ENCODE measurements at regions not wholly inside any gene's neighbourhood (a gene's known extent, or its start where the extent isn't known, plus 50 kb on each side); places are given as distances from the start of the nearest gene placed in this dataset.
A peak's percentile ranks its signal among the peaks of the same experiment; 100 is the strongest.

GRCh38 chr2:43081131-43081765, 145.2 kb downstream of the ZFP36L2 start:
- no peak overlapping the region for H3K27ac ChIP-seq
- H4K20me1 ChIP-seq (ENCODE audit: insufficient read depth): no peaks in the 10 kb centered on the region
- DNase-seq: no peak
- H3K9ac ChIP-seq: no peak overlapping the region
- H2AFZ ChIP-seq: no peak overlapping the region
- H3K4me1 ChIP-seq (ENCODE audit: insufficient read depth): peaks cover 68% of the 10 kb centered on the region
- no peaks in the 10 kb centered on the region for H3K9me3 ChIP-seq (ENCODE audit: low read depth)
- in situ Hi-C loops (cut with MboI): no loop called here
- H3K79me2 ChIP-seq (ENCODE audit: insufficient read depth): no peaks in the 10 kb centered on the region
- no peaks in the 10 kb centered on the region for H3K36me3 ChIP-seq (ENCODE audit: low read depth)
- peaks cover 46% of the 10 kb centered on the region for H3F3A ChIP-seq (ENCODE audit: insufficient read depth)
- H3K27me3 ChIP-seq (replicated peaks; ENCODE audit: insufficient read depth): no peaks in the 10 kb centered on the region
- TF ChIP-seq EZH2 (IDR thresholded peaks at IDR 0.05; ENCODE audit: insufficient read depth, poor library complexity, severe bottlenecking): no peak
- TF ChIP-seq EZH2phosphoT487 (IDR thresholded peaks at IDR 0.05; ENCODE audit: insufficient read depth, low read depth): no peak
- H3K9me2 ChIP-seq (ENCODE audit: insufficient read depth): no peaks in the 10 kb centered on the region
- 92 to 100% methylated on average over 4 to 5 of the region's 5 CpGs for WGBS, 2 experiments (ENCODE audit: low coverage in 1 of 2, low lambda C conversion rate in 2 of 2, missing lambda C conversion rate in 2 of 2)
- no peak overlapping the region for H3K4me3 ChIP-seq
- no peak overlapping the region for H3K4me2 ChIP-seq (ENCODE audit: unreplicated experiment)

- 66% methylated on average over 11 of the region's 11 CpGs for WGBS, 2 experiments (ENCODE audit: low coverage in 1 of 2, low lambda C conversion rate in 2 of 2, missing lambda C conversion rate in 2 of 2)
- no peaks in the 10 kb centered on the region for H3K27me3 ChIP-seq (replicated peaks; ENCODE audit: insufficient read depth)
- H4K20me1 ChIP-seq (ENCODE audit: insufficient read depth): no peaks in the 10 kb centered on the region
- H3F3A ChIP-seq (ENCODE audit: insufficient read depth): peaks cover 45% of the 10 kb centered on the region
- H3K4me3 ChIP-seq: no peak overlapping the region
- H3K79me2 ChIP-seq (ENCODE audit: insufficient read depth): no peaks in the 10 kb centered on the region
- in situ Hi-C loops (cut with MboI): no loop called here
- no peak overlapping the region for H3K4me2 ChIP-seq (ENCODE audit: unreplicated experiment)
- H3K27ac ChIP-seq: no peak overlapping the region
- no peaks in the 10 kb centered on the region for H3K9me2 ChIP-seq (ENCODE audit: insufficient read depth)
- no peak for DNase-seq
- H3K4me1 ChIP-seq (ENCODE audit: insufficient read depth): peaks cover 68% of the 10 kb centered on the region
- no peak overlapping the region for H2AFZ ChIP-seq
- TF ChIP-seq EZH2 (IDR thresholded peaks at IDR 0.05; ENCODE audit: insufficient read depth, poor library complexity, severe bottlenecking): no peak
- TF ChIP-seq EZH2phosphoT487 (IDR thresholded peaks at IDR 0.05; ENCODE audit: insufficient read depth, low read depth): no peak
- no peaks in the 10 kb centered on the region for H3K36me3 ChIP-seq (ENCODE audit: low read depth)
- no peak overlapping the region for H3K9ac ChIP-seq
- no peaks in the 10 kb centered on the region for H3K9me3 ChIP-seq (ENCODE audit: low read depth)
Measured at GRCh38 chr2:43080571-43081021, 145.8 kb downstream of the ZFP36L2 start.

- no peak overlapping the region for H3K4me2 ChIP-seq (ENCODE audit: unreplicated experiment)
- peaks cover 66% of the 10 kb centered on the region for H3K4me1 ChIP-seq (ENCODE audit: insufficient read depth)
Measured at GRCh38 chr2:43078781-43079755, 147.3 kb downstream of the ZFP36L2 start.

GRCh38 chr2:43078301-43078700, 148.1 kb downstream of the ZFP36L2 start:
- 86 to 92% methylated on average over 5 of the region's 5 CpGs for WGBS, 2 experiments (ENCODE audit: low coverage in 1 of 2, low lambda C conversion rate in 2 of 2, missing lambda C conversion rate in 2 of 2)
- H3K79me2 ChIP-seq (ENCODE audit: insufficient read depth): no peaks in the 10 kb centered on the region
- no peaks in the 10 kb centered on the region for H3K36me3 ChIP-seq (ENCODE audit: low read depth)
- H3K9me2 ChIP-seq (ENCODE audit: insufficient read depth): no peaks in the 10 kb centered on the region
- no peak overlapping the region for H3K4me2 ChIP-seq (ENCODE audit: unreplicated experiment)
- no peak overlapping the region for H3K27ac ChIP-seq
- no peak overlapping the region for H2AFZ ChIP-seq
- no peaks in the 10 kb centered on the region for H3K27me3 ChIP-seq (replicated peaks; ENCODE audit: insufficient read depth)
- no peak for DNase-seq
- no peaks in the 10 kb centered on the region for H4K20me1 ChIP-seq (ENCODE audit: insufficient read depth)
- TF ChIP-seq EZH2 (IDR thresholded peaks at IDR 0.05; ENCODE audit: insufficient read depth, poor library complexity, severe bottlenecking) (no peak), EZH2phosphoT487 (IDR thresholded peaks at IDR 0.05; ENCODE audit: insufficient read depth, low read depth) (no peak)
- H3K9me3 ChIP-seq (ENCODE audit: low read depth): no peaks in the 10 kb centered on the region
- no peak overlapping the region for H3K4me3 ChIP-seq
- in situ Hi-C loops (cut with MboI): no loop called here
- peaks cover 66% of the 10 kb centered on the region for H3K4me1 ChIP-seq (ENCODE audit: insufficient read depth)
- H3K9ac ChIP-seq: no peak overlapping the region
- H3F3A ChIP-seq (ENCODE audit: insufficient read depth): peaks cover 41% of the 10 kb centered on the region

More at GRCh38 chr2:43078781-43079755, 147.3 kb downstream of the ZFP36L2 start:
- DNase-seq: peak; percentile 63
- Histone ChIP-seq H2AFZ (no peak overlapping the region), H3K9me2 (ENCODE audit: insufficient read depth) (no peaks in the 10 kb centered on the region), H3K9ac (no peak overlapping the region), H3K9me3 (ENCODE audit: low read depth) (no peaks in the 10 kb centered on the region), H3K27me3 (replicated peaks; ENCODE audit: insufficient read depth) (no peaks in the 10 kb centered on the region), H3K27ac (no peak overlapping the region), H3K79me2 (ENCODE audit: insufficient read depth) (no peaks in the 10 kb centered on the region), H3K4me3 (no peak overlapping the region), H4K20me1 (ENCODE audit: insufficient read depth) (no peaks in the 10 kb centered on the region), H3K36me3 (ENCODE audit: low read depth) (no peaks in the 10 kb centered on the region), H3F3A (ENCODE audit: insufficient read depth) (peaks cover 43% of the 10 kb centered on the region)
- in situ Hi-C loops (cut with MboI): no loop called here
- TF ChIP-seq EZH2phosphoT487 (IDR thresholded peaks at IDR 0.05; ENCODE audit: insufficient read depth, low read depth) (no peak), EZH2 (IDR thresholded peaks at IDR 0.05; ENCODE audit: insufficient read depth, poor library complexity, severe bottlenecking) (no peak)
- 78 to 79% methylated on average over 15 of the region's 15 CpGs for WGBS, 2 experiments (ENCODE audit: low coverage in 1 of 2, low lambda C conversion rate in 2 of 2, missing lambda C conversion rate in 2 of 2)
